SK-N-SH (cell line): ENCODE measurements at regions not wholly inside any gene's neighbourhood (a gene's known extent, or its start where the extent isn't known, plus 50 kb on each side); places are given as distances from the start of the nearest gene placed in this dataset.

Source experiments
- CTCF ChIA-PET: fragments of 300-600, 350-600 bp; formaldehyde crosslinking; extraction: SDS; loops from one replicate; lab custom pipeline; 2021; lab: Yijun Ruan, JAX
- POLR2A ChIA-PET: fragments of 350-600 bp; sonication (Branson Sonifier 250); formaldehyde crosslinking; extraction: SDS; loops from one replicate; lab custom pipeline; 2020; ENCODE audit warnings: antibody characterized with exemption, inconsistent platforms; lab: Yijun Ruan, JAX
- DNase-seq: peaks from one replicate; pipeline ENCODE4 v3.0.0; 2012
- H2AFZ ChIP-seq: fragments of 200-600 bp; sonication (generic); 2 replicates; pipeline ENCODE4 v1.8.1; 2016; ENCODE audit warnings: antibody characterized with exemption, mild to moderate bottlenecking, low read depth
- H3F3A ChIP-seq: fragments of 200-600 bp; sonication (generic); replicated peaks from 2 replicates; pipeline ENCODE3; 2016; ENCODE audit warnings: antibody characterized with exemption, mild to moderate bottlenecking; ENCODE audit not compliant: insufficient read depth
- H3K27ac ChIP-seq, 2 experiments: fragments of 200-500 bp in 1 of 2; fragments of 200-600 bp in 1 of 2; sonication (Bioruptor generic) in 1 of 2; sonication (generic), shearing (Covaris generic) in 1 of 2; 2 replicates each; pipeline versions ENCODE4 v1.5.1 to v1.6.1; 2014 to 2016; ENCODE audit warnings: low read depth in 2 of 2, inconsistent platforms in 1 of 2, low read length in 1 of 2, mild to moderate bottlenecking in 1 of 2, mixed read lengths in 1 of 2
- H3K27me3 ChIP-seq: fragments of 200-600 bp; sonication (generic), shearing (Covaris generic); 2 replicates; pipeline ENCODE4 v1.6.1; 2016; ENCODE audit warnings: mixed run types; ENCODE audit not compliant: insufficient read depth
- H3K36me3 ChIP-seq, 2 experiments: fragments of 200-500 bp in 1 of 2; fragments of 200-600 bp in 1 of 2; sonication (Bioruptor generic) in 1 of 2; sonication (generic) in 1 of 2; replicated peaks in 1 of 2; 2 replicates each; pipeline versions ENCODE3 to v1.5.1; 2014 to 2016; ENCODE audit warnings: low read length in 1 of 2, mild to moderate bottlenecking in 1 of 2; ENCODE audit not compliant: insufficient read depth in 2 of 2, control insufficient read depth in 1 of 2
- H3K4me1 ChIP-seq, 2 experiments: fragments of 200-500 bp in 1 of 2; fragments of 200-600 bp in 1 of 2; sonication (Bioruptor generic) in 1 of 2; sonication (generic), shearing (Covaris generic) in 1 of 2; 2 replicates each; pipeline versions ENCODE4 v1.5.1 to v1.6.1; 2014 to 2016; ENCODE audit warnings: low read depth in 1 of 2, low read length in 1 of 2, mixed run types in 1 of 2; ENCODE audit not compliant: insufficient read depth in 2 of 2, control insufficient read depth in 1 of 2
- H3K4me2 ChIP-seq: fragments of 200-600 bp; sonication (generic), shearing (Covaris generic); 2 replicates; pipeline ENCODE4 v1.6.1; 2017; ENCODE audit warnings: mixed run types
- H3K4me3 ChIP-seq, 2 experiments: fragments of 200-500 bp in 1 of 2; fragments of 200-600 bp in 1 of 2; sonication (Bioruptor generic) in 1 of 2; sonication (generic), shearing (Covaris generic) in 1 of 2; 2 replicates each; pipeline versions ENCODE4 v1.5.1 to v1.8.1; 2014 to 2016; ENCODE audit warnings: low read depth in 2 of 2, inconsistent platforms in 1 of 2, low read length in 1 of 2, mild to moderate bottlenecking in 1 of 2, mixed read lengths in 1 of 2, moderate library complexity in 1 of 2
- H3K79me2 ChIP-seq: fragments of 200-600 bp; sonication (generic); 2 replicates; pipeline ENCODE4 v1.8.1; 2017; ENCODE audit warnings: mild to moderate bottlenecking; ENCODE audit not compliant: insufficient read depth
- H3K9ac ChIP-seq: fragments of 200-600 bp; sonication (generic); 2 replicates; pipeline ENCODE4 v1.6.1; 2017; ENCODE audit warnings: mixed run types
- H3K9me2 ChIP-seq: fragments of 200-600 bp; sonication (generic); 2 replicates; pipeline ENCODE4 v1.6.1; 2017; ENCODE audit warnings: mixed run types
- H3K9me3 ChIP-seq: fragments of 200-600 bp; sonication (generic); 2 replicates; pipeline ENCODE4 v1.6.1; 2017; ENCODE audit warnings: mixed run types, mild to moderate bottlenecking, moderate library complexity
- H4K20me1 ChIP-seq: fragments of 200-600 bp; sonication (generic); 2 replicates; pipeline ENCODE4 v1.6.1; 2017; ENCODE audit warnings: mild to moderate bottlenecking, mixed run types; ENCODE audit not compliant: insufficient read depth
- EZH2phosphoT487 ChIP-seq: fragments of 200-600 bp; sonication (generic); IDR thresholded peaks from 2 replicates; pipeline ENCODE4 v1.6.1; 2017; ENCODE audit warnings: low read depth, mixed run types, mild to moderate bottlenecking, antibody characterized with exemption, moderate library complexity, borderline replicate concordance
- FOSL2 ChIP-seq: IDR thresholded peaks from 2 replicates; pipeline ENCODE4 v1.4.0; 2012; ENCODE audit warnings: low read depth, mild to moderate bottlenecking, moderate library complexity, borderline replicate concordance
- FOXJ3 ChIP-seq: sonication (generic); formaldehyde crosslinking; IDR thresholded peaks from 2 replicates; pipeline ENCODE4 v1.5.1; 2020; ENCODE audit warnings: mild to moderate bottlenecking, missing genetic modification reagents
- GATA2 ChIP-seq: sonication (generic); formaldehyde crosslinking; IDR thresholded peaks from 2 replicates; pipeline ENCODE4 v1.5.0; 2020; ENCODE audit warnings: mild to moderate bottlenecking, missing genetic modification reagents
- JUND ChIP-seq: IDR thresholded peaks from 2 replicates; pipeline ENCODE4 v1.4.0; 2012
- MEF2A ChIP-seq: IDR thresholded peaks from 2 replicates; pipeline ENCODE4 v1.4.0; 2012; ENCODE audit warnings: low read depth, borderline replicate concordance
- MXI1 ChIP-seq: IDR thresholded peaks from 2 replicates; pipeline ENCODE4 v1.6.1; 2012; ENCODE audit warnings: mild to moderate bottlenecking, low read depth, low read length, improper control_type of control experiment
- NRF1 ChIP-seq: IDR thresholded peaks from 2 replicates; pipeline ENCODE4 v1.6.1; 2012; ENCODE audit warnings: low read depth, mild to moderate bottlenecking, low read length
- RAD21 ChIP-seq: IDR thresholded peaks from 2 replicates; pipeline ENCODE4 v1.6.1; 2012; ENCODE audit warnings: mild to moderate bottlenecking, low read length
- REST ChIP-seq: IDR thresholded peaks from 2 replicates; pipeline ENCODE4 v1.6.1; 2012; ENCODE audit warnings: mild to moderate bottlenecking, low read depth, low read length, moderate library complexity
- TAF1 ChIP-seq: IDR thresholded peaks from 2 replicates; pipeline ENCODE4 v1.6.1; 2012; ENCODE audit warnings: low read depth, mild to moderate bottlenecking, low read length, moderate library complexity, borderline replicate concordance
- WGBS: methylation state at CpG from one replicate; pipeline ENCODE4 v1.1.6; 2017; ENCODE audit warnings: low lambda C conversion rate; 5-methylcytosine and 5-hydroxymethylcytosine counted together
- TF ChIP-seq, protein P1 (sequence below): fragments of 200-600 bp; sonication (generic); IDR thresholded peaks from 2 replicates; pipeline ENCODE4 v1.6.1; 2017; ENCODE audit warnings: antibody characterized with exemption, mild to moderate bottlenecking, moderate library complexity
- TF ChIP-seq, protein P2 (sequence below): IDR thresholded peaks from 2 replicates; pipeline ENCODE4; 2012
- TF ChIP-seq, protein P3 (sequence below): fragments of 150-350 bp; IDR thresholded peaks from 2 replicates; pipeline ENCODE4 v1.6.1; 2016; ENCODE audit warnings: mild to moderate bottlenecking, low read depth, low read length

DNA sequence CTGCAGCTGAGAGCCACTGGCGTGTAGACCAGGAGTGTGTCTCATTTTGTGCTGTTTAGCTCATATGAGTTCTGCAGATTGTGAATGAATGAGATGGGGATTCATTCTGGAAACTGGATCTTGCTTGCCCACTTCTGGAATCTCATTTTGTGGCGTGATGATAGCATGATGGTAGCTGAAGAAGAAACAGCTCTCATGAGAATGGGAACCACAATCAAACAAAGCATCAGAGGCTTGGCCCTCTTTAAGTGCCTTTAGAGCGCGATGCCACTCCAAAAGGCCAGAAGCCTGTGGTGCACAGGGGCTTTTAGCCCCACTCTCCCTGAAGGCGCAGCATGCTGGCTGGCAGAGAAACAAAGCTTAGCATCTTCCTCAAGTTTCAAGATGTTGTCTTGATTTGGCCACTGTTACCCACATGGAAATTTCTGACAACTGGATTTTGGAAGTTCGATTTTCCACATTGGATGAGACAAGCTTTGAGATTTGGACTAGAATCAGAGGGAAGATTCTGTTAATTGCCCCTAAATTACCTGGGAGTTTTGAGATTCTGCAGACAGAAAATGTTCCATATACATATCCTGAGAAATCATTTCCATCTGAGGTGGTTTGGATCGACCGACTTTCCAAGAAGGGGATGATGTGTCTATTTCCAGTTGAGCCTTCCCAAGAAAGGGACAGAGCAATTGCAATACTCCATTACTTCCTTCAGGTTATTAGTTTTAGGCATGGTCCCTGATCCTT lies 234.5 kb downstream of the VAPA start:
- Histone ChIP-seq H3K9me2 (no peaks in the 10 kb centered on the region), H3K4me3 (no peak overlapping the region), H3K9ac (no peak overlapping the region), H3K79me2 (no peaks in the 10 kb centered on the region), H3K36me3 (no peaks in the 10 kb centered on the region), H4K20me1 (no peaks in the 10 kb centered on the region), H2AFZ (no peak overlapping the region), H3K9me3 (no peaks in the 10 kb centered on the region), H3K4me2 (no peak overlapping the region), H3K27me3 (no peaks in the 10 kb centered on the region; the same call in 1 of the 2 replicates), H3F3A (no peaks in the 10 kb centered on the region), H3K27ac (no peak overlapping the region), H3K4me1 (no peaks in the 10 kb centered on the region; a peak in 1 of 4 replicates)
- WGBS: 66% methylated on average over 8 of the region's 8 CpGs
- no peak for TF ChIP-seq JUND
- TF ChIP-seq FOXJ3: no peak
- TF ChIP-seq, protein P1, sequence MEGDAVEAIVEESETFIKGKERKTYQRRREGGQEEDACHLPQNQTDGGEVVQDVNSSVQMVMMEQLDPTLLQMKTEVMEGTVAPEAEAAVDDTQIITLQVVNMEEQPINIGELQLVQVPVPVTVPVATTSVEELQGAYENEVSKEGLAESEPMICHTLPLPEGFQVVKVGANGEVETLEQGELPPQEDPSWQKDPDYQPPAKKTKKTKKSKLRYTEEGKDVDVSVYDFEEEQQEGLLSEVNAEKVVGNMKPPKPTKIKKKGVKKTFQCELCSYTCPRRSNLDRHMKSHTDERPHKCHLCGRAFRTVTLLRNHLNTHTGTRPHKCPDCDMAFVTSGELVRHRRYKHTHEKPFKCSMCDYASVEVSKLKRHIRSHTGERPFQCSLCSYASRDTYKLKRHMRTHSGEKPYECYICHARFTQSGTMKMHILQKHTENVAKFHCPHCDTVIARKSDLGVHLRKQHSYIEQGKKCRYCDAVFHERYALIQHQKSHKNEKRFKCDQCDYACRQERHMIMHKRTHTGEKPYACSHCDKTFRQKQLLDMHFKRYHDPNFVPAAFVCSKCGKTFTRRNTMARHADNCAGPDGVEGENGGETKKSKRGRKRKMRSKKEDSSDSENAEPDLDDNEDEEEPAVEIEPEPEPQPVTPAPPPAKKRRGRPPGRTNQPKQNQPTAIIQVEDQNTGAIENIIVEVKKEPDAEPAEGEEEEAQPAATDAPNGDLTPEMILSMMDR: no peak
- TF ChIP-seq MXI1: no peak
- no peak for TF ChIP-seq TAF1
- TF ChIP-seq, protein P2, sequence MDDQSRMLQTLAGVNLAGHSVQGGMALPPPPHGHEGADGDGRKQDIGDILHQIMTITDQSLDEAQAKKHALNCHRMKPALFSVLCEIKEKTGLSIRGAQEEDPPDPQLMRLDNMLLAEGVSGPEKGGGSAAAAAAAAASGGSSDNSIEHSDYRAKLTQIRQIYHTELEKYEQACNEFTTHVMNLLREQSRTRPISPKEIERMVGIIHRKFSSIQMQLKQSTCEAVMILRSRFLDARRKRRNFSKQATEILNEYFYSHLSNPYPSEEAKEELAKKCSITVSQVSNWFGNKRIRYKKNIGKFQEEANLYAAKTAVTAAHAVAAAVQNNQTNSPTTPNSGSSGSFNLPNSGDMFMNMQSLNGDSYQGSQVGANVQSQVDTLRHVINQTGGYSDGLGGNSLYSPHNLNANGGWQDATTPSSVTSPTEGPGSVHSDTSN: no peak
- TF ChIP-seq, protein P3, sequence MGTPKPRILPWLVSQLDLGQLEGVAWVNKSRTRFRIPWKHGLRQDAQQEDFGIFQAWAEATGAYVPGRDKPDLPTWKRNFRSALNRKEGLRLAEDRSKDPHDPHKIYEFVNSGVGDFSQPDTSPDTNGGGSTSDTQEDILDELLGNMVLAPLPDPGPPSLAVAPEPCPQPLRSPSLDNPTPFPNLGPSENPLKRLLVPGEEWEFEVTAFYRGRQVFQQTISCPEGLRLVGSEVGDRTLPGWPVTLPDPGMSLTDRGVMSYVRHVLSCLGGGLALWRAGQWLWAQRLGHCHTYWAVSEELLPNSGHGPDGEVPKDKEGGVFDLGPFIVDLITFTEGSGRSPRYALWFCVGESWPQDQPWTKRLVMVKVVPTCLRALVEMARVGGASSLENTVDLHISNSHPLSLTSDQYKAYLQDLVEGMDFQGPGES: no peak
- ChIA-PET CTCF (interaction anchor here (1.3 kb wide), 1 partner anchor 17 kb away, joined by 3 read pairs; no protein-coding TSS in a partner anchor), POLR2A (no interaction called here)
- no peak for DNase-seq

DNA sequence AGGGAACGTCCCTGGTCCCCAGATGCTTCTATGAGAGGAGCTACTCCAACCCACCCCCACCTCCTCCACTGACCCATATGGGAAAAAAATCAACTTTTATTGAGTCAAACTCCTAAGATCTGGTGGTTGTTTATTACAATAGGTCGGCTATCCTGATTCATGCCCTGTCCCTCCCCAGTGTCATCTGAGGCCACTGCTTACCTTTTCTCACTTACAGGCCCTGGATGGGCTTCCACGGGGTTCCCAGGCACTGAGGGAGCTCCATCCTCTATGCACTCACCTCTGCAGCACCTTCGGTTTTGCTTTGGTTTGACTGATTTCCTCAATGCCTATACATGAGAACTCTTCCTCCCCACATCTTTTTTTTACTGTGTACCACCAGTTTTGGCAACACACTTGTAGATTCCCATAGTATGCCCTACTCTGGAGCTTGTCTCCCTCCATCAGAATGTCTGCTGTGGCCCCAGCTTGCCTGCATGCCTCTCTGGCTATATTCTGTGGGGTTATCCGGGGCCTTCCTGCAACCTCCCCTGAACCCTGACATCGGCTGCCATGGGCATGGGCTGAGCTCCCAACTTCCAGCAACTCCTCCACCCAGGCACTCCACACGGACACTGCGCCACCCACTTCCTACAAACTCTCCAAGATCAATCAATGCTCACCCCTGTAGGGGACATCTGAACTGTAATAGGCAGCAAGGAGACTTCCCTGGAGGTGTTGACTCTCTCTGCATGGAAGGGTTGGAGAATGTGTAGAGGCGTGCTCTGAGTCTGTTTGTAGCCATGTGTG lies 236.1 kb downstream of the VAPA start:
- H3K4me3 ChIP-seq: no peak overlapping the region
- 60% methylated on average over 9 of the region's 9 CpGs for WGBS
- H3K9ac ChIP-seq: no peak overlapping the region
- H3K4me1 ChIP-seq: no peaks in the 10 kb centered on the region; a peak in 1 of 4 replicates
- no peaks in the 10 kb centered on the region for H3K9me2 ChIP-seq
- ChIA-PET POLR2A (no interaction called here), CTCF (interaction anchor here (1.3 kb wide), 1 partner anchor 15 kb away, joined by 3 read pairs; no protein-coding TSS in a partner anchor)
- no peaks in the 10 kb centered on the region for H3K9me3 ChIP-seq
- no peaks in the 10 kb centered on the region for H4K20me1 ChIP-seq
- DNase-seq: no peak
- no peaks in the 10 kb centered on the region for H3F3A ChIP-seq
- no peaks in the 10 kb centered on the region for H3K36me3 ChIP-seq
- no peak overlapping the region for H3K27ac ChIP-seq
- H3K79me2 ChIP-seq: no peaks in the 10 kb centered on the region
- no peak overlapping the region for H3K4me2 ChIP-seq
- H3K27me3 ChIP-seq: no peaks in the 10 kb centered on the region; the same call in 1 of the 2 replicates
- H2AFZ ChIP-seq: no peak overlapping the region
- no peak for TF ChIP-seq TAF1
- no peak for TF ChIP-seq MXI1
- no peak for TF ChIP-seq REST
- no peak for TF ChIP-seq MEF2A
- no peak for TF ChIP-seq FOSL2
- TF ChIP-seq, protein P1: no peak
- TF ChIP-seq RAD21: no peak
- no peak for TF ChIP-seq JUND
- no peak for TF ChIP-seq GATA2 (CRISPR knock-in tag)
- no peak for TF ChIP-seq EZH2phosphoT487
- no peak for TF ChIP-seq NRF1
